ENCODE measurements at regions not wholly inside any gene's neighbourhood (a gene's known extent, or its start where the extent isn't known, plus 50 kb on each side); places are given as distances from the start of the nearest gene placed in this dataset.

- DNase-seq: no peak
Measured at GRCh38 chr21:14869984-14870852, 194.6 kb downstream of the NRIP1 start.

GRCh38 chr21:14866859-14867765, 197.7 kb downstream of the NRIP1 start:
- no peak for DNase-seq

DNA sequence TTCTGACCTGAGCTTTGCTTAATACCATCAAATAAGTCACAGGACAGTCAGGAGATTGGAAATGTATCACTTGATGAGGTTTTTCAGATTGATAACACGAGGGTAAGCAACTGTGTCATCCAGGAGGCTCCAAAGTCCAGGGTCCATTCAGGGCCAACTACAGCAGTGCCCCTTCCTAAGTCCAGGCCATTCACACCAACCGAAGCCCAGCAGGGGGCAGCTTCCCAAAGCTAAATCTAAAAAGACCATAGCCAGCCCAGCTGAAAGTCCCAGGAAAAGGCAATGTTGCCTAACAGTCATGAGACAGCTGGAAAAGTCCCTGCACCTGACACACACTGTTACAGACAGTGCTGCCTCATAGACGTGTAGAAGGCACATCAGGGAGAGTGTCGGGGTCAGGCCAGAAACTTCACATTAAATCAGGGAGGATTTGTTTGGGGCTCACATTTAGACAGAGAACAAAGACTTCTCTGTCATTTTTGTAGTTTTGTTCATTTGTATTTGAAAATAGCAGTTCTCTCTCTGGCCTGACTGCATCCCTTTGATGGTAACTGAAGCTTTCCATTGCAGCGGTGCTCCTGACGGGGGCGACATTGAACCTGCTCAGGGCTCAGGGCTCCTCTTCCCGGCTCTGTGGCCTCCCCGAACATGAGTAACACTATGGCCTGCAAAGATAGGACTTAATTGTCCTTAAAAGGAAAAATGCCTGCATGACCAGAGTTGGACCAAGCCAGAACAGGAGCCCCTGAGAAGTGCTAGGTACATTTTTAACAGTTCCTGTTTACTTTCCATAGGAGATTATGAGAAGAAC, 200.4 kb downstream of the NRIP1 start:
- DNase-seq: peak; percentile 45

- no peak for DNase-seq
Measured at GRCh38 chr21:14863745-14864210, 201.0 kb downstream of the NRIP1 start.

DNA sequence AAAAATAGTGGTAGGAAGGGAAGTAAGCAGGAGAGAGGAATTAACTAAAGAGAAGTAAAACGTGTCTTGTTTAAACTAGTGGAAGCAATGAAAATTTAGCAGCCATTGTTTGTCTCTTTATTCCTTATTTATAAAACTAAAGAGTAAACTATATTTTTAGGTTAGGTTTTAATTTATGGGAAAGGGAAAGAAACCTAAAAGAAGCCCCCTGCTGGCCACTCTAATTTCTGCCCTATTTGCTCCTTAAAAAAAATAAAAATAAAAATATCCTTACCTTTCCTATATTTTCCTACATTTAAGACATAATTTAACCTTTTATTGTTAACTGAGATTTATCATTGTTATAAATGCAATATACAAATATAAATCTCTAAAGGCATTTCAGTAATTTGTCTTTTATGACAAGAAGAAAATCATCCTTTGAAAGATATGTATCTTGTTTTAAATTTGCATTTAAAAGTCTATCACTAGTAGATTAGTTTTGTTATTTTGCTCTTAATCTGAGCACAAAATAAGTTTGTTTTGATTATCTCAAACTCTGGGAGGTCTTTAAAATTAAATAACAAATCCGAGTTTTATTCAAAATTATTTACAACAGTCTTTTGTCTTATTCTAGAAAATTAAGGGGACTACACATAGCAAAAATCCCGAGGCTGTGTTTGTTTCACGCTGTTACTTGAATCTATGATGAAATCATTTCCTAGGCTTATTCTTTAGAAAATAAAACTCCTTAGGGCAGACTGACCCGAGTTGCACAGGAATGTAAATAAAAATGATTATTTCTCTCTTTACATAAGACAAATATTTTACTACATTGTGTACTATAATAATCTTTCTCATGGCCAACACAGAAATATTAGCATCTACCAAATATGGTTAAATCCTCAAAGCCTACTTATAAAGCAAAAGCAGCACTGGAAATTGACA, 201.7 kb downstream of the NRIP1 start:
- DNase-seq: no peak

DNA sequence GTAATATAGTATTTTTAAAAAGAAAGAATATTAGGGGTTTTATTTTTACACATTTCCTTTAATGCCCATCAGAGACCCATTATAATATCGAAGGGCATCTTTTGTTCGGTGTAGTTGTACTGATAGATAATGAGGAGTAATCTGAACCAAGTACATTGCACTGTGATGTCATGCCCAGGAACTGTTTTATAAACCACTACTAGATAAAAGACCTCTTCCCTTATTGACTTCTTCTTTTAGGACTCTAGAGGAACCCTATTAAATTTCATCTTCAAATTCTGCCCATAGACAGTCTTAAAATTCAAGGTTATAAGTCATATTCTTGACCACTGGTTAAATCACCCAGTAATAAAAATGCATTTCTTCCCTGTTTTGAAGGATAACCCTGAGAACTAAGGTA, 206.5 kb downstream of the NRIP1 start:
- DNase-seq: no peak

- no peak for DNase-seq
Measured at GRCh38 chr21:14857529-14857928, 207.3 kb downstream of the NRIP1 start.

DNA sequence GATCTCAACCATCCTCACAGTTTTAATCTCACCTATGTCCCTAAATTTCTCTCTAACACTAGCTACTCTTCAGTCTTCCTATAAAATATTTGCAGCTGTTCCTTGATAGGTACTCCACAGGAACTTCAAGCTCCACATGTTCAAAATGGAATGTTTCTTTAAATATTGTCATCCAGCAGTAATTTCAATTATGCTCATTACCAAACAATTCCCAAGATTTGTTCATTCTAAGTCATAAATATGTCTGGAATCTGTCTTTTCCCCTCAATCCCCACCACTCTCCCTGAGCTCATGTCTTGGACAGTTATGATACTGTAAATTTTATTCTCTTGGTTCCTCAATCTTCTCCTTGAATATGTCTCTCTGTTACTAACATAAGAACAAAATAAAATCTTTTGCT, 214.4 kb downstream of the NRIP1 start:
- no peak for DNase-seq

- no peak for DNase-seq
Measured at GRCh38 chr21:14846621-14847020, 218.2 kb downstream of the NRIP1 start.

- DNase-seq: no peak
Measured at GRCh38 chr21:14844001-14844400, 220.8 kb downstream of the NRIP1 start.

DNA sequence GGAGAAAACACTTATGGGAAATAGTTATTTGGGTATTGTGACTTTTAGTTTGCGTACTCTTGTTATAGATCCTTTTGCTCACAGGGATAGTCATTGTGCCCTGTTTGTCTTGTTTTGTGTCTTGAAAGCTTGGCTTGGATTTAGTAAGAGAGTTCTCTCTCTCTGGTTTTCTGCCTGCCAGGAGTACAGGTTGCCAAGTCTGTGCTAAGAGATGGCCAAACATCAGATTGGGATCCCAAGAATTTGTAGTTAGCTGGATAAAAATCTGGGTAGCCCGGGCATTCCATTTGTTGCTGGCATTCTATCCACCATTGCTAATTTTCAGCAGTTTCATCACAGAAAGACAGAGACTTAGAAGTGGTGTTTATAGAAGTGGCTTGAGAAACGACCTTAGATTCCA, 222.2 kb downstream of the NRIP1 start:
- DNase-seq: no peak

GRCh38 chr21:14841511-14842472, 223.0 kb downstream of the NRIP1 start:
- no peak for DNase-seq

DNA sequence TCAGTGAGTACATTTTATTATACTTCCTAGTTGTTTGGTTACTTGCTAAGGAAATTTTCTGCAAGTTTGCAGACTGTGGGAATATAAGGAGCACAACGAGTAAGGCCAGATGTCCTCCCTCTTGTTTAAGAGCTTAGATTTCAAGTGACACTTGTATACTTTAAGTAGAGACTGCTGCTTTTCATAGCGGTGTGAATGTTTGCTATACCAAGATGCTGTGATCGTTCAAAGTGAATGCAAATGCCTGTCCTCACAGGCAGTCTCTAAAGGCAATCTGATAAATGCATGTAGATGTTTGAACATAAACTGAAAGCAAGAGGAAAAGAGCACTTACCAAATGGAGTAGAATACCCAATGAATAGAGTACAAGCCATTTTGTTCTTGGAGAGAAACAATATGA, 226.4 kb downstream of the NRIP1 start:
- no peak for DNase-seq

- no peak for DNase-seq
Measured at GRCh38 chr21:14836950-14837349, 227.8 kb downstream of the NRIP1 start.

DNA sequence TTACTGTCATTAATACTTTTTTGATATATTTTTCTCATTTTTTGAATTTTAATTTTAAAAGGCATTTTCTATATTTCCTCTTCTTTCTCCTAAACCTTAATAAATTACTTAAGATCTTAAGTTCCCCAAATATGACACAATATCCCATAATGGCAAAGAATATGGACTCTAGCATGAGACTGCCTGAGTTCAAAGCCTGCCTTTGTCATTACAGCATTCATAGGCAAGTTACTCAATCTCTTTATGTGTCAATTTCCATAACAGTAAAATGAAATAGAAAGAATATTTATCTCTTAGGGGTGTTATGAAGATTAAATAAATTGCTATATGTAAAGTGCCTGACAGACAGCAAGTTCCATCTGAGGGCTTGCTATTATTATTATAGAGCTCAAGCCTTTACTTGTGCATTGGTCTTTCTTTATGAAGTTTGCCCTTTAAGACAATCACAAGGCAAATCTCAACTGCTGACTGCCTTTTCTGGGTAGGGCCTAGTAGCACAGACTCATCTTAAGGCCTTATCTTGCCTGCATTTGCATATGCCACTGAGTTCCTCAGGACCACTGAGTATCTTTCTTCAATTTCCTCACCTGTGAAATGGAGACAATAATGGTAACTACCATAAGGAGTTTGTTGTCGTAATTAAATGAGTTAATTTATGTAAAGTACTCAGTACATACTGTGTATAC, 231.0 kb downstream of the NRIP1 start:
- no peak for DNase-seq

DNA sequence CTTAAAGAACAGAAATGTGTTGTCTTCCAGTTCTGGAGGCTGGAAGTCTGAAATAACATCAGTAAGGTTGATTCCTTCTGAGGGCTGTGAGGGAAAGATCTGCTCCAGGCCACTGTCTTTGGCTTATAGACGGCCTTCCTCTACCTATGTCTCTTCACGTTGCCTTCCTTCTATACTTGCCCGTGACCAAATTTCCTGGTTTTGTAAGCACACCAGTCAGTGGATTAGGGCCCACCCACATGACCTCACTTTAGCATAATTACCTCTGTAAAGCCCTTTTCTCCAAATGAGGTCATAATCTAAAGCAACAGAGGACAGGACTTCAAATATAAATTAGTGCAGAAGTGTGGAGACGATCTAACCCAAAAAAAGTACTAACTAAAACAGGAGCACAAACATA, 231.6 kb downstream of the NRIP1 start:
- no peak for DNase-seq

DNA sequence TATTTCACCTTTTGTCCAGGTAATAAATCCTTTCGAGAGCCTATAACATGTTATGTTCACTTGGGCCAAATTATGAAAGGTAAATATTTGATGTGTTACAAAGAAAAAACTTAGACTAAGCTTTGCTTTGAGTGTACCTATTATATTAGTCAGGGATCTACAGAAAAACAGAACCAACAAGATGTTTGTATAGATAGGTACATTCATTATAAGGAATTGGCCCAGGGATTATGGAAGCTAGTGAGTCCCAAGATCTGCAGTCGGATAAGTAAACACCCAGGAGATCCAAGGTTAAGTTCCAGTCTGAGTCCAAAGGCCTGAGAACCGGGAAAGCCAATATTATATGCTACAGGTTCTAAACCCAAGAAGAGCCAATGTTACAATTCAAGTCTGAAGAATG, 234.5 kb downstream of the NRIP1 start:
- no peak for DNase-seq

GRCh38 chr21:14829685-14830084, 235.1 kb downstream of the NRIP1 start:
- no peak for DNase-seq

DNA sequence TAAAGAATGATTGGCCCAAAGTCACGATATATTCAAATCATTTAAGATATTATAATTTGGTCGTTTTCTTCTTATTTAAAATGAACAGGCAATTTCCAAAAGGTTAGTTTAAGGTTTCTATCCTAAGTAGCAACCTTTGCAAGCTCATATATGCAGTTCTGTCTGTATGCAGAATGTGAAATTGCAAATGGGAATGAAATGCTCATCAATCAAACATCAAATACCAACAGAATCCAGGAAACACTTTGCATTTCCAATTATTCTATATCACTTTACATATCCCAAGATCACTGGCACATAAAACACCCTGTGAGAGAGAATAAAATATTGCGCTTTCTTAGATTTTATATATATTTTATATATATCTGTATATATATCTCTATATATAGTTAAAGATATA, 237.3 kb downstream of the NRIP1 start:
- no peak for DNase-seq

GRCh38 chr21:14826630-14827029, 238.2 kb downstream of the NRIP1 start:
- no peak for DNase-seq

Measured in NCI-H774 (cell line).